NCI-H1048 (cell line): ENCODE measurements at regions not wholly inside any gene's neighbourhood (a gene's known extent, or its start where the extent isn't known, plus 50 kb on each side); places are given as distances from the start of the nearest gene placed in this dataset.
A peak's percentile ranks its signal among the peaks of the same experiment; 100 is the strongest.
"Not testable (repeated sequence)": the region's sequence is repeated elsewhere in the genome, so short reads cannot be mapped to it uniquely, and the experiment has no call there.

Experiments
- DNase-seq: peaks from one replicate; lab custom pipeline; 2025; lab: John Stamatoyannopoulos, UW

DNA sequence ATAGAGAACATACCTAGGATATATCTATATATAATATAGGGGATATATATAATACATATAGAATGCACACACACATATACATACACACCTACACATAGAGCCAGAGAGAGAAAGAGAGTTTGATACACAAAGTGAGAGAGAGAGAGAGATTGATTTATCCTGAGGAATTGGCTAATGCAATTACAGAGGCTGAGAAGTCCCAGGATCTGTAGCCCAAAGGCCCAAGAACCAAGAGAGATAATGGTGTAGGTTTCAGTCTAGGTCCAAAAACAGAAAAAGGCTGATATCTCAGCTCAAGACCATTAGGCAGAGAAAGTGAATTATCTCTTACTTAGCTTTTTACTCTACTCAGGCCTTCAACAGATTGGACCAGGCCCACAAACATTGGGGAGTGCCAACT is 715.0 kb upstream of the LCORL start:
- DNase-seq = no peak

DNA sequence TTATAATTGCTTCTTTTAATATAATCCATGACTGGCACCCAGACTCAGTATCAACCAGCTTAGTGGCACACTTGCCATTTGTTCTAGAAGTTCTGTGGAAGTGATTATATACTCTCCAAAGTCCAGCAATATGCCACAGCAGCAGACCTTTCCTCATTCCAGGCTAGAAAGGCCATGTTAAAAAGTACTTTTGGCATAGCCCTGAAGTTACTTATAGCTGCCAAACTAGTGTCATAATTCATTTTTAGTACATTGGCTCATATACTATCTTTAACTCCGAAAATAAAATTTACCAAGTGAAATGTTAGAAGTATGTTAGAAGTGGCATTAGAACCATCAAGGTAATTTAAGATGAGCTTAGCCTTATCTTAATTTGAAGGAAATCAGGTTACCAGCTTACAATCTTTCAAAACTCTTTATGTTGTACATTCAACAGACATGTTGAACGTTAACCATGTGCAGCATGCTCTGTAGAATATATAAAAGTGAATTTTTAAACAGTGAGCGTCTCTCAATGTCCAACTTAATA is 714.2 kb upstream of the LCORL start:
- no peak for DNase-seq

DNA sequence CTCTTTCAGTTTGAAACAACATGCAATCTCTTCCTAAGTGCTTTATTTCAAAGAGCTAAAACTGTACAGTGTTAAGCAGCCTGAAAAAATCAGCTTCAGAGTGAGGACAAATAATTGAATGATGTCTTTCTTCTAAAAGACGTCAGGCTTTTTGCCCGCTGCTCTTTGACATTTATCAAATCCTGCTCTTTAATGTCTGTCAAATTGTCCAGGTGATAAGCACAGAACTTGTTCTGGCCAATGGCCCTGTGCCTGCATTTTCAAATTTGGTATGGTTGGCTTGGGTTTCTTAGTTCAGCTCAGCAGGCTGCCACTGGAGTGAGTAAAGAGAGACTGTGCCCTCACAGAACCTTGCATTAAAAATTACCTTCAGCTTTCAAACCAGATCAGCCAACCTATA is 712.9 kb upstream of the LCORL start:
- DNase-seq = no peak

DNA sequence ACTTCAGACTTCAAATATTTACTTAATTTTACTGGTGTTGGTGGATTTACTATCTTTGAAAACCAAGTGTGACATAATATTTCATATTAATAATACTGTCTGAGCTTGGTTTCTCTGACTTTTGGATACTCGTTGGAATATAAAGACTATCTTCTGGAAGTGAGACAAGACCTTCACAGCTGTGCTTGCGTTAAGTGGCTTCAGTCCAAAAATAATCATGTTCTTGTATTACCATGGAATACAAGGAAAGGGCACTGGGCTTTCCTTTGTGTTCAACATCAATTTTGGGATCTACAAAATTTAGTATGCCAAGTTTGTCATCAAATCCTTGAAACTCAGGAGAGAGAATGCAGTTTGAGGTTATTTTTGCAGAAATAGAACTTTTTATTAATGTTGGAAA is 712.4 kb upstream of the LCORL start:
- DNase-seq = no peak

DNA sequence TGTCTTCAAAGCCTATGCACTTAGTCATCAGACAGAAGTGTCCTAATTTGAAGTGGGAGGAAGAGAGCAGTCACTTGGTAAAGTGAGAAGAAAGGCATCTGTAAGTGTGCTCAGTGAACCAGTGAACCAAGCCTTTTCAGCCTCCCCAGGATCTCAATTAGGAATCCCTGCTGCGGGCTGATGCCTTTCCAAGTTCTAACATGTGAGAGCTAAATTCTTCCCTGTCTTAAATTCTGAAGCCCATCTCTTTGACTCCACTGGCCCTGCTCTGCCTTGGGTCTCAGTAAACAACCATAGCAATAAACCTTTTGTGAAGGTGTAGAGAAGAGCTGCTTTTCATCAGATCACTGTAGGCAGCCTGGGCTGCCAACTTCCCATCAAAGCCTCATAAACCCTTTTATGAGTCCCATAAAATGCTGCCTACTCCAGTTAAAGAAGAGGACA is 701.2 kb upstream of the LCORL start:
- DNase-seq = no peak

DNA sequence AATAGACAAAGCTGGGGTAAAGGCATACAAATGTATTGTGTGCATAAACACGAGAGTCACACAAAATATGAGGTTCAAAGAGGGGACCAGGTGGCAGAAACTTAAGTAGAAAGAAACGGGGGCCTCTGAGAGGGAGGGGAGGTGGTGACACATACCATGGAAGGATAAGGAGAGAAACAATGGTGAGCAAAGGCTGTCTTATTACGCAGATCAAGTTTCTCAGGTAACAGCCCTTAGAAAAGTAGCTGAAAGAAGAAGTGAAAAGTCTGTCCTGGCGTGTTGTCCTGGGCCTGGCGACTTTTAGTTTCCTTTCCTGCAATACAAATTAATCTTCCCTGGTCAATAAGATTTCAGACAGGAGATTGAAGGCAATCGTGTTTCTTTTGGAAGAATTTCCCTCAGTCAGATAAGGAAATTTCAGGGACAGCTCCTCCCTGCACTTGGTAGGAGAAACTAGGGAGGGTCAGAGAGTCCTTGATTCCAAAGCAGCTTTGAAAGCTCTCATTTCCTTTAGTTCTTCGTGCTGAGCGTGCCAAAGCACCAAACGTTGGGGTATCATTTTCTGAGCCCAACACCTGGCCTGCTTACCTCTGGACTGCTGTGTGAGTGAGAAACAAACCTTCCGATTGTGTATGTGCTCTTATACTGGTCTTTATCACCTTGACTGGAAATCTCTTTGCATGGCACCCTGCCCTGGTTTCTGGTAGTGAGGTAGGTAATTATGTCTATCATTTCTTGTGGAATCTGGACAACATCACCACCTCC is 676.7 kb upstream of the LCORL start:
- no peak for DNase-seq

DNA sequence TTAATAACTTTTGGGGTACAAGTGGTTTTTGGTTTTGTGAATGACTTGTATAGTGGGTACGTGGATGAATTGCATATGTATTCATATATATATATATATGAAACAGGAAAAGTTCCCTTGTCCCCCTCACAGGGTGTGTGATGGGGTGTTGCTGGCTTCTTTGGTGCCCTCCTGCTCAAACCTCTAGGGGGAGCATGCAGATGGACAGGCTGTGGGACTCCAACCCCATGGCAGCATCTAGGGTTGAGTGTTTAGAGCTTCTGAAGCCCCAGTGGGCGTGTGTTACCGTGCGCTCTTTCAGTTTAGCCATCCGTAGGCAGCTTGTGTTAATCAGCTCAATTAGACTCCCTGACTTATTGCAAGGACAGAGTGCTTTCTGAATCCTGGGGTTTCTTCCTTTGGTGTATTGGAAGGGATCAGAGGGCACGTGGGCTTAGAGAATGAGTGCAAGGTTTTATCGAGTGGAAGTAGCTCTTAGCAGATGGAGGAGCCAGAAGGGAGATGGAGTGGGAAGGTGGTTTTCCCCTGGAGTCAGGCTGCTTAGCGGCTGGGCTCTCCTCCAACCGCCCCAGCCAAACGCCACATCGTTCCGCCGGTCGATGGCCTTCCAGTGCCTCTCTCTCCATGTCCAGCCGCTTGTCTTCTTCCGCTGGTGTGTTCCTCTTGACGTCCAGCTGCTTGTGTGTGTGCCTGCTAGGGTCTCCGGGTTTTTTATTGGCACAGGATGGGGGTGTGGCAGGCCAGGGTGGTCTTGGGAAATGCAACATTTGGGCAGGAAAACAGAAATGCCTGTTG is 674.4 kb upstream of the LCORL start:
- DNase-seq = no peak

DNA sequence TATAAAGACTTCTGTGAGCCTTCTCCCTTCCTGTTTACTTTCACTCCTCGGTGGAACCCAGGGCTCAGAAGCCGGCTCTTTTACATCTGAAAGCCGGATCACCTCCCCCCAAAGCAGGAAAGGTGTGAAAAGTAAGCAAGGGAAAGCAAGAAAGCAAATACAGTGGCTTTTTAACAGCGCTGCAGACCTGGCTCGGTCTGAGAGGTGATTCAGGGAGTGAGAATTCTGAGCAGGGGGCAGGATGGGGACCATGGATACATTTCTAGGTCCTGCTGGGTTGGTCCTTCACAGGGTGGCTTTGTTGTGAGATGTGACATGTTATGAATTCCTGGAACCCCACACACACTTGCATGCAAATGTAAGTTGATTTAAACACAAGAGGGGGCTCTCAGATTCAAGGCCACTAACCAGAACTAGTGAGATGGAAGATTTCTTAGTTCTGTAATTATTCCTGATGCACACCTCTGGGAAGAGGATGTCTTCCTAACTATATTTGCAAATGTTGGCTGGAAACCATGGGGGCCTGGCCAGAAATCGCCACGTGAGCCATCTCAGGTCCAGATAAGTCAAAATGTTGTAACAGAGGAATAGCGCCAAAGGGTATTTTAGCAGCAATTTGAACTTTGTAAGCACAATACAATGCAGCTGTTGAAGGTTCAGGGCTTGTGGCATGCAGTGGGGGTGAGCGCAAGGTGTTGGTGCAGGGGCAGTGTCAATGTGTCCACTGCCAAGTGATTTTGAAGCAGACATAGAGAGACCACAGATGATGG is 670.1 kb upstream of the LCORL start:
- DNase-seq = no peak

DNA sequence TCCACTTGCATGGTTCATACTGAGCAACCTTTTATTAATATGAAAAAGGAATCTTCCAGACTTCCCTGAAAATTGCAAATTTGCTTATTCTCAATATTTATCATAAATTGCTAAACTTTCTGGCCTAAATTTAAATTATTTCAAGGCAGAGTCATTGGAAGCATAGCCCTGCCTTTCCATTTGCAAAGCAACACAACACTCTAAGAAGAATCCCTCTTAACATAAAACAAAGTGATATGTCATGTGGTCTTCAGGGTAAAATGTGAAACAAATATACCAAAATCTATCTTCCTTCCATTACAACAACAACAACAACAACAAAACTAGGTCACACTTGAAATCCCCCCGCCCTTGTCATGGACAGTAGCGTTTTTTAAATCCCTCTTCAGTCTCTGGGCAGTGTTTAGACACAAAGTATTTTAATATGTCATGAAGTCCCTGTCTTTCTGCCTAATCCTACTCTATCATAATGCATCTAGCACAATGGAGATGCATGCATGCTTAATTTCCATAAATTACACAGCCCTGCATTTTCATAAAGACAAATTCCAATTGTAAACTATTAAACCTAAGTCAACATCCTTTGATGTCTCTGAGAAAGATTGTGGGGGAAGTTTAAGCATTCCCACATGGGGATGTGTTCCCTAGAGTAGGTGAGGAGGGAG is 668.9 kb upstream of the LCORL start:
- DNase-seq = no peak

DNA sequence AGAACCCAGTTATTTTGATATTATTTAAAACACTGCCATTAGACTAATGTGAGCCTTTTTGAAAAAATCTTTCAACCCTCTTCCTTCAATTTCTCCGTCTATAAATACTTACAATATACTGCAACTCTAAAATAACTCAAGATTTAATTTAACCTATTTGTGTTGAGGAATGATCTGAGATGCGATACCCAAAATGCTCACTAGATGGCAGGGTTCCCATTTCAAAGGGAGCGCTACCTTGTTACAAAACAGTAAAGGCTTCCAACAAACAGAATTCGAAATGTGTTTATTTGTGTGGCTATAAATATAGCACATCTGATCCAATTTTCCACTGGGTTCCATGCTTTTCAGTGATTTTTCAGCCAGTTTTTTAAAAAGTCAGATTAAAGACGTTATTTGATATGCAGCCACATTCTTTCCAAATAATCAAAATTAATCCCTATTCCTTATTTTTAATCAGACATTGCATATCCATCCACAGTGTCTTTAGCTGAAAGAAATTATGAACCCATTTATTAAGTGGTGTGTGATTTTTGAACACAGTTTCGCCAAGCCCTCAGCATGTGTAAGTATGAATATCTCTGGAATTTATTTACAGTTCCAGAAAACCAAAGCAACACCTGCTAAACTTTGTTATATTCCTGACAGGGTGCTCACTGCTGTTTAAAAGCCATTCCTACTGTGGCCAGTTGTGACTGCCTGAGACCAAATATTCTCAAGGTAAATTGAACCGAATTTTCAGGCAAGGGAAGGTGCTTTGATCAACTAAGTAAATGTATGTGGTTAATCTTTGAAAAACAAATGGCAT is 668.0 kb upstream of the LCORL start:
- DNase-seq = peak; percentile 19

DNA sequence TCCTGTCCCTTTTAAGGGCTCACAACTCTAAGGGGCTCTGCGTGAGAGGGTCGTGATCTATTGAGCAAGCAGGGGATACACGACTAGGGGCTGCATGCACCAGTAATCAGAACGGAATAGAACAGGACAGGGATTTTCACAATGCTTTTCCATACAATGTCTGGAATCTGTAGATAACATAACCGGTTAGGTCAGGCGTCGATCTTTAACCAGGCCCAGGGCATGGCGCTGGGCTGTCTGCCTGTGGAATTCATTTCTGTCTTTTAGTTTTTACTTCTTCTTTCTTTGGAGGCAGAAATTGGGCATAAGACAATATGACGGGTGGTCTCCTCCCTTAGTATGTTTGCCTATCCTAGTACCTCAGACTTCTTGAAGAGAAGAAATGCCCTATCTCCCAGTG is 666.8 kb upstream of the LCORL start:
- DNase-seq = not testable (repeated sequence)

DNA sequence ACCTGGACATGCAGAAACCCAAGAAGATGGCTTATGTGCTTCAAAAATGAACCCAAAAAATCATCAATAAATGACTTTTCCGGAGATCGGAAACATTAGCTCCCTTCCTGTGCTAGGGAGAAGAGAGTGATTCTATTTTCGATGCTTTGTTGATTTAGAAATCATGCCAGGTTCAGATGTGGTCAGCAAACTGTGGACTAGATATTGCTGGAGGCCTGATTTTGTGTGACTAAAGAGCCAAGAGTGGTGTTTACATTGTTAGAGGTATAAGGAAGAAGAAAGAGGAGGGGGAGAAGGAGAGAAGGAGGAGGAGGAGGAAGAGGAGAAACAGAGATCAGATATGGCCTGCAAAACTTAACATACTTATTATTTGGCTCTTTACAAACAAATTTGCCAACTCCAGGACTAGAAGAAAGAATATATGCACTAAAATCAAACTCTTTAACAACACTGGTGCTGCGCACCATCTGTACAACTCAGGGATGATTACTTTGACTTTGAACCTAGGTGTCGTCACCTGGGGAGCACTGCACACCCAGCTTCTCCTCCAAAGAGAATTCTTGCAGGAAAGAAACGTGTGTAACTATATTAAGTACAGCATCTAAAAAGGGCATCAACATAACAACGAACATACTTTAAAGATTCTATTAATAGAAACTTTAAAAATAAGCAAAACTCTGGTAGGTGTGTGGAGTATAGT is 664.9 kb upstream of the LCORL start:
- DNase-seq = no peak

DNA sequence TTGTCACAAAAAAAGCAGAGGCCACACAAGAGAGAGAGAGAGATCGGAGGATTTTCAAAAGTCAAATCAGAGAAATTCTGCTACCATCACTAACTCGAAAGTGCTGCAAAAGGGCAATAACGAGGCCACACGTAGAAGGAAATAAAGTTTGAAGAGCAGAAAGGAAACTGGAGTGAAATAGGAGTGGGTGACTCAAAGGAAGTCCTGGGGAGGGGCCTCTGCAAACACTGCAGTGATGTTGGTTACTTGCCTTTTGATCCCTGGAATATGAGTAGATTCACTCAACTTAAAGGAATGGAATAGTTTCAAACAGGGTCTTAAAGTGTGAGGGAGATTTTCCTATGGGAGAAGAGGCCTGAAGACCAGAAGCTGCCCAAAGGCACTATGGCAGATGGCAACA is 663.4 kb upstream of the LCORL start:
- no peak for DNase-seq

DNA sequence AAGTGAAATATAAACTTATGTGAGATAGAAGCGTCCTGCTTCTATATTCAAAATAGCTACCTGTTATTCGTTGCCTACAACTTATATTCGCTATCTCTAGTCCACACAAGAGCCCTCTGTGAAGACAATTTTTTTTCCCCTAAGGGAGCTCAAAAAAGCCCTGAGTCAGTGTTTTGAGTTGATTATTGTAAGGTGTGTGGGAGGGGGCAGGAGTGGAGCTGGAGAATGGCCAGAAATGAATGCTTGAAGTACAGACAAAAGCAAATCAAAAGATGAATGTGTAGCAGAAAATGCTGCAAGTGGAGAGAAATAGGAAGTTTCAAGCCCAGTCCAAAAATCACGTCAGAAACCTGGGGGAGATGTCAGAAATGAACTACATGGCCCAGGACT is 655.0 kb upstream of the LCORL start:
- DNase-seq = no peak

DNA sequence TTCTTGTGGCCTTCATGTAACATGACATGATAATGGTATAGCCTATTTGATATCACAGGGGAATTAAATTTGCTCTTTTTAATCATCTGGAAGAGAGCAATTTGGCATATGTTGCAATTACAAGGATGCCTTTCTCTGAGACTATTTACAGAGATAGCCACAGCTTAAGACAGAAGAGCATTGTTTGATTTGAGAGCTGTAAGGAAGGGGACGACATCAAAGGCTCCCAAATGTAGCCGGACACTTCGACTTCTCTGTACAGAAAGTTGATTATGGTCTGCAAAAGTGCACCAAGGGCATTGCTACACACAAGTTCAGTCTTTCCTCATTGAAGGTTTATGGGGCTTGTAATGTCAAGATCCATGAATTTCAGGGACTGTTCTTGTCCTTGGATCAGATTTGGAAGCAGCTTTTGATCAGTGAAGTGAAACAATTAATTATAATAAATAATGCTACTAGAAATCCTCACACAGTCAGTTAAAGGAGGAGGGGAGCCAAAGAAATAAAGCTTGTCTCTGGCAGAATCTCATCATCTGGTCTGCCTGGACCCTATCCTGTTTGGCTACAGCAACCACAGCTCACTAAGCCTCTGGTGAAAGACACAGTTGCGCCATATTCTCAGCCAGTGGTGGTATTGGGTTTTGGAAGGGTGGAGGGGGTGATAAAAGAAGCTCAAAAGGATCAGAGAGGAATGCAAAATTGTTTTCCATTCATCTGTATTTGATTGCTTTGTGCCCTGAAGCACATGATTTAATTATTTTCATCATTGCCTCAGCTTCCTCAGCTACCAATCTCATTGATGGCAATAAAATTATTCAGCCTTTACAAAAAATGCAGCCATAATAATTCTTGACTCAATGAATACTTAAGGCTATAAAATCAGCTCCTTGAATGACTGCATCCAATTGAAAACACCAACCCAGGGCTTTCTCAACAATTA is 654.3 kb upstream of the LCORL start:
- no peak for DNase-seq

DNA sequence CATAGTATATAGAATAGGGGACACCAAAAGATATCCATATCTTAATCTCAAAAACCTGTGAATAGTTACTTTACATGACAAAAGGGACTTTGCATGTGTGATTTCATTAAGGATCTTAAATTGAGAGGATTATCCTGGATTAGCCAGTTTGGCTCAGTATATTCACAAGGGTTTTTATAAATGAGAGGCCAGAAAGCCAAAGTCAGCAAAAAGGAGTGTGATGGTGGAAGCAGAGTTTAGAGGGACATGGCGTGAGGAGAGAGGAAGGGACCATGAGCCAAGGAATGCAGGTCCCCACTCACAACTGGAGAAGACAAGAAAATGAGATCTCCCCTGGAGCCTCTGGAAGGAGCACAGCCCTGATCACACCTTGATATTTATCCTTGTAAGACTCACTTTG is 648.5 kb upstream of the LCORL start:
- no peak for DNase-seq

DNA sequence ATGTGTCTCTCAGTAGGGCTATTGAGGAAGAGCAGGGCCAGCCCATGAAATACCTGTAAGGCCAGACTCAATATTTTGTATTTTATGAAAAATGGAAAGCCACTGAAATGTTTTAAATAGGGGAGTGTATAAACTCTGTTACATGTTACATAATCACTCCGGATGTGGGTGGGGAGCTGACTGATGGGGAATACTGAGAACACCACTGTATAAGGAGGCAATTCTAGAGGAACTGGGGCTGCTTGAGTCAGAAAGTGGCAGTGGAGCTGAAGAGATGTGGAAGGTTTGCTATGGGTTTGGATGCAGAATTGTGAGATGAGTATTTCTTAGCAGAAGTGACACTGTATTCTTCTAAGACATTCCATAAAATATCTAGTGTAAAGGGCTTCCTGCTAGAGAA is 647.8 kb upstream of the LCORL start:
- no peak for DNase-seq

DNA sequence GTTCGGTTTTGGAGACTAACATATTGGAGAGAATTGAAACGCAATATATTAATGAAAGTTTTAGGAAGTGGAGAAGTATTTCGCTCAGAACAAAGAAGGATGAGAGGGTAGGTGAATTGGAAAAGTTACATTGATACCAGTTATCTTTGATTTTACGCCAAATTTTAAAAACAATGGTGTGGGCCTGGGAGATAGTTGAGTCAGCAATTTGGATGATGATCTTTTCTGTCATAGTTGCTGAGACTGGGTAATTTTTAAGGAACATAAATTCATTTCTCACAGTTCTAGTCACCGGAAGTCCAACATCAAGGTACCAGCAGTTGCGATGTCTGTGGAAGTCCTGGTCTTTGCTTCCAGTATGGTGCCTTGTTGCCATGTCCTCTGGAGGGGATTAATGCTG is 644.8 kb upstream of the LCORL start:
- no peak for DNase-seq

DNA sequence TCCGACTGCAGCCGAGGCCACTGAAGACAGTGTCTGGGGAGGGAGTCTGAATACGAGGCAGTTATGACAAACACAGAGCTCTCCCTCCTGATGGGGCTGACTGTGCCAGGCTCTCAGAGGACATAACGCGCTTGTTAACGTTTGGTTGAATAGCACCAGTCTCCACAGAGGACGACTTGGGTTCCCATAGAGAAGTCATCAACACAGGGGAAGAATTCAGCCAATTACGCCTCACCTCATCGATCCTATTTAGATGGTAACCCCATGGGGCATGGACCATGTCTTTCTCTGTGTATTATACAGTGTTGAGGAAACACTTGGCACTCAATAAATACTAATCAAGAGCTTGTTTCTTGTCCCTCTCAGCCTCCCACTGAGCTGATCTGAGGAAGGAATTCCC is 642.6 kb upstream of the LCORL start:
- no peak for DNase-seq
